ENCODE measurements at regions not wholly inside any gene's neighbourhood (a gene's known extent, or its start where the extent isn't known, plus 50 kb on each side); places are given as distances from the start of the nearest gene placed in this dataset.

GRCh38 chr2:58710795-58711279 is 469.7 kb upstream of the FANCL start:
- TF ChIP-seq CTCF (IDR thresholded peaks at IDR 0.05) = no peak
- TF ChIP-seq POLR2A (IDR thresholded peaks at IDR 0.05) = no peak
- no peak for TF ChIP-seq EP300 (IDR thresholded peaks at IDR 0.05)
